KBM-7 (cell line): ENCODE measurements at regions not wholly inside any gene's neighbourhood (a gene's known extent, or its start where the extent isn't known, plus 50 kb on each side); places are given as distances from the start of the nearest gene placed in this dataset.

Source experiments
- DNase-seq: peaks from one replicate; pipeline ENCODE4 v3.0.0-alpha.2; 2015
- in situ Hi-C: fragments of 300-500 bp; cut with MboI; formaldehyde crosslinking; loops from 2 replicates; pipeline ENCODE4 v1.14.3; 2020; ENCODE audit warnings: low sequenced_read_pairs, low pct_unique_long_range_greater_than_20kb, mixed read lengths

DNA sequence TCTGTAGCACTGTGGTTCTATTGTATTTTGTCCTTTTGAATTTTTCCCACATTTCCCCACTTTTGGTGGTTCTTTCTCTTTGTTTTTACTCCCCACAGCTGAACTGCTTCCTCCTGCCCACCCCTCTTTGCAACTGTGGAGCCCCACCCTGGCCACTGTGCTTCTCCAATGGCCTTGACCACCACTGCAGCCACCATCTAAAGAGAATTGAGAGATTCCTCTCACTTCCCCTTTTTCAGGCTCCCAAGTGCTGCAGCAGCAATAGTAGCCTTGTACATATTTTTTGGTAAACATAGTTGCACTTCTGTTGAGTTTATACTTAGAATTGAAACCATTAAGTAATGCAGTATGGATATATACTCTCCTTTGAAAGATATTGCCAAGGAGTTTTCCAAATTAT is 51.3 kb upstream of the FRMPD3 start:
- DNase-seq, result no peak
- in situ Hi-C loops, result no loop called here
